SJSA1 (cell line): ENCODE measurements at regions not wholly inside any gene's neighbourhood (a gene's known extent, or its start where the extent isn't known, plus 50 kb on each side); places are given as distances from the start of the nearest gene placed in this dataset.

Source experiments
- DNase-seq, 2 experiments: peaks; one replicate each; pipeline ENCODE4 v3.0.0-alpha.2; 2015 to 2020; ENCODE audit warnings: low spot score in 2 of 2, low read depth in 1 of 2
- H3K27ac ChIP-seq: fragments of 250-450 bp; sonication (Bioruptor Pico); 2 replicates; pipeline ENCODE4 v1.5.1; 2020; ENCODE audit warnings: mild to moderate bottlenecking, moderate library complexity
- H3K27me3 ChIP-seq: fragments of 250-450 bp; sonication (Bioruptor Pico); replicated peaks from 2 replicates; pipeline ENCODE4 v1.5.1; 2020; ENCODE audit warnings: mild to moderate bottlenecking, moderate library complexity
- H3K36me3 ChIP-seq: fragments of 250-450 bp; sonication (Bioruptor Pico); 2 replicates; pipeline ENCODE4 v1.5.1; 2020; ENCODE audit warnings: mild to moderate bottlenecking
- H3K4me1 ChIP-seq: fragments of 250-450 bp; sonication (Bioruptor Pico); replicated peaks from 2 replicates; pipeline ENCODE4 v1.6.1; 2021; ENCODE audit warnings: mild to moderate bottlenecking
- H3K4me3 ChIP-seq: fragments of 250-450 bp; sonication (Bioruptor Pico); 2 replicates; pipeline ENCODE4 v1.5.1; 2020; ENCODE audit warnings: mild to moderate bottlenecking
- H3K9me3 ChIP-seq: fragments of 250-450 bp; sonication (Bioruptor Pico); replicated peaks from 2 replicates; pipeline ENCODE4 v1.5.1; 2020; ENCODE audit warnings: mild to moderate bottlenecking

- no peak overlapping the region for H3K4me3 ChIP-seq
- H3K27ac ChIP-seq: no peak overlapping the region
- H3K4me1 ChIP-seq: no peaks in the 10 kb centered on the region
- DNase-seq: no peak
- H3K36me3 ChIP-seq: no peaks in the 10 kb centered on the region
- H3K9me3 ChIP-seq: no peaks in the 10 kb centered on the region
- no peaks in the 10 kb centered on the region for H3K27me3 ChIP-seq
These were observed 124.3 kb upstream of the MED13 start for GRCh38 chr17:62189377-62189776.

- no peak for DNase-seq
- H3K4me1 ChIP-seq: no peaks in the 10 kb centered on the region
- H3K27ac ChIP-seq: no peak overlapping the region
- no peaks in the 10 kb centered on the region; the same call in 1 of the 2 replicates for H3K9me3 ChIP-seq
- no peaks in the 10 kb centered on the region for H3K36me3 ChIP-seq
- H3K4me3 ChIP-seq: no peak overlapping the region
- no peaks in the 10 kb centered on the region for H3K27me3 ChIP-seq
These were observed 123.6 kb upstream of the MED13 start for GRCh38 chr17:62188713-62189112.

- Histone ChIP-seq H3K36me3 (no peaks in the 10 kb centered on the region), H3K4me1 (no peaks in the 10 kb centered on the region), H3K27ac (no peak overlapping the region), H3K9me3 (no peaks in the 10 kb centered on the region; the same call in 1 of the 2 replicates), H3K27me3 (no peaks in the 10 kb centered on the region), H3K4me3 (no peak overlapping the region)
- no peak for DNase-seq
These were observed 122.6 kb upstream of the MED13 start for GRCh38 chr17:62187681-62188080.

GRCh38 chr17:62186841-62187240 is 121.8 kb upstream of the MED13 start:
- Histone ChIP-seq H3K9me3 (no peaks in the 10 kb centered on the region; the same call in 1 of the 2 replicates), H3K27me3 (no peaks in the 10 kb centered on the region), H3K4me1 (no peaks in the 10 kb centered on the region), H3K4me3 (no peak overlapping the region), H3K36me3 (no peaks in the 10 kb centered on the region), H3K27ac (no peak overlapping the region)
- DNase-seq: no peak

GRCh38 chr17:62180772-62181171 is 115.7 kb upstream of the MED13 start:
- Histone ChIP-seq H3K27ac (no peak overlapping the region), H3K27me3 (no peaks in the 10 kb centered on the region), H3K4me3 (no peak overlapping the region), H3K36me3 (no peaks in the 10 kb centered on the region), H3K9me3 (peaks cover 14% of the 10 kb centered on the region), H3K4me1 (peaks cover 15% of the 10 kb centered on the region)
- no peak for DNase-seq

GRCh38 chr17:62179525-62180161 is 114.6 kb upstream of the MED13 start:
- Histone ChIP-seq H3K27ac (0 out of 2 replicates have a peak overlapping the region, but pooled peaks have one; percentile 22), H3K4me1 (peaks cover 15% of the 10 kb centered on the region), H3K36me3 (no peaks in the 10 kb centered on the region), H3K4me3 (no peak overlapping the region), H3K9me3 (peaks cover 14% of the 10 kb centered on the region), H3K27me3 (no peaks in the 10 kb centered on the region)
- DNase-seq: peak; percentile 44 to 51

GRCh38 chr17:62178579-62178978 is 113.5 kb upstream of the MED13 start:
- Histone ChIP-seq H3K27ac (no peak overlapping the region), H3K4me3 (no peak overlapping the region), H3K27me3 (no peaks in the 10 kb centered on the region), H3K9me3 (peaks cover 14% of the 10 kb centered on the region), H3K4me1 (peaks cover 15% of the 10 kb centered on the region), H3K36me3 (no peaks in the 10 kb centered on the region)
- no peak for DNase-seq

GRCh38 chr17:62172492-62173291 is 107.6 kb upstream of the MED13 start:
- no peak overlapping the region for H3K4me3 ChIP-seq
- H3K27me3 ChIP-seq: no peaks in the 10 kb centered on the region
- no peak for DNase-seq
- H3K9me3 ChIP-seq: no peaks in the 10 kb centered on the region
- H3K27ac ChIP-seq: no peak overlapping the region
- peaks cover 6% of the 10 kb centered on the region for H3K4me1 ChIP-seq
- no peaks in the 10 kb centered on the region for H3K36me3 ChIP-seq

GRCh38 chr17:62167076-62167475 is 102.0 kb upstream of the MED13 start:
- no peak overlapping the region for H3K27ac ChIP-seq
- peaks cover 6% of the 10 kb centered on the region for H3K4me1 ChIP-seq
- H3K9me3 ChIP-seq: no peaks in the 10 kb centered on the region
- no peaks in the 10 kb centered on the region for H3K36me3 ChIP-seq
- DNase-seq: no peak
- no peak overlapping the region for H3K4me3 ChIP-seq
- no peaks in the 10 kb centered on the region for H3K27me3 ChIP-seq

GRCh38 chr17:62164747-62165722 is 100.0 kb upstream of the MED13 start:
- Histone ChIP-seq H3K9me3 (no peaks in the 10 kb centered on the region), H3K4me1 (no peaks in the 10 kb centered on the region), H3K27me3 (no peaks in the 10 kb centered on the region), H3K4me3 (no peak overlapping the region), H3K36me3 (no peaks in the 10 kb centered on the region), H3K27ac (no peak overlapping the region)
- DNase-seq: no peak

GRCh38 chr17:62163847-62164246 is 98.8 kb upstream of the MED13 start:
- Histone ChIP-seq H3K27ac (no peak overlapping the region), H3K4me1 (no peaks in the 10 kb centered on the region), H3K9me3 (no peaks in the 10 kb centered on the region), H3K4me3 (no peak overlapping the region), H3K27me3 (no peaks in the 10 kb centered on the region), H3K36me3 (no peaks in the 10 kb centered on the region)
- no peak for DNase-seq

GRCh38 chr17:62162898-62163297 is 97.8 kb upstream of the MED13 start:
- no peaks in the 10 kb centered on the region for H3K36me3 ChIP-seq
- no peaks in the 10 kb centered on the region for H3K9me3 ChIP-seq
- no peak overlapping the region for H3K27ac ChIP-seq
- H3K4me3 ChIP-seq: no peak overlapping the region
- no peaks in the 10 kb centered on the region for H3K4me1 ChIP-seq
- no peaks in the 10 kb centered on the region for H3K27me3 ChIP-seq
- DNase-seq: no peak

- DNase-seq: no peak
- Histone ChIP-seq H3K4me3 (no peak overlapping the region), H3K36me3 (no peaks in the 10 kb centered on the region), H3K9me3 (no peaks in the 10 kb centered on the region), H3K27me3 (no peaks in the 10 kb centered on the region), H3K4me1 (no peaks in the 10 kb centered on the region), H3K27ac (no peak overlapping the region)
These were observed 96.5 kb upstream of the MED13 start for GRCh38 chr17:62161405-62162148.
